GM21360 (cell line): ENCODE measurements at regions not wholly inside any gene's neighbourhood (a gene's known extent, or its start where the extent isn't known, plus 50 kb on each side); places are given as distances from the start of the nearest gene placed in this dataset.
A peak's percentile ranks its signal among the peaks of the same experiment; 100 is the strongest.
"Not testable (repeated sequence)": the region's sequence is repeated elsewhere in the genome, so short reads cannot be mapped to it uniquely, and the experiment has no call there.

ENCODE experiments used
- ATAC-seq: cut with Tn5 transposase; IDR thresholded peaks from one replicate; pipeline ENCODE4 v1.9.1; 2021; ENCODE audit warnings: mild to moderate bottlenecking, moderate library complexity; ENCODE audit not compliant: unreplicated experiment

- ATAC-seq = no peak
Observed at GRCh38 chrX:83588409-83588808, 80.3 kb downstream of the POU3F4 start.

DNA sequence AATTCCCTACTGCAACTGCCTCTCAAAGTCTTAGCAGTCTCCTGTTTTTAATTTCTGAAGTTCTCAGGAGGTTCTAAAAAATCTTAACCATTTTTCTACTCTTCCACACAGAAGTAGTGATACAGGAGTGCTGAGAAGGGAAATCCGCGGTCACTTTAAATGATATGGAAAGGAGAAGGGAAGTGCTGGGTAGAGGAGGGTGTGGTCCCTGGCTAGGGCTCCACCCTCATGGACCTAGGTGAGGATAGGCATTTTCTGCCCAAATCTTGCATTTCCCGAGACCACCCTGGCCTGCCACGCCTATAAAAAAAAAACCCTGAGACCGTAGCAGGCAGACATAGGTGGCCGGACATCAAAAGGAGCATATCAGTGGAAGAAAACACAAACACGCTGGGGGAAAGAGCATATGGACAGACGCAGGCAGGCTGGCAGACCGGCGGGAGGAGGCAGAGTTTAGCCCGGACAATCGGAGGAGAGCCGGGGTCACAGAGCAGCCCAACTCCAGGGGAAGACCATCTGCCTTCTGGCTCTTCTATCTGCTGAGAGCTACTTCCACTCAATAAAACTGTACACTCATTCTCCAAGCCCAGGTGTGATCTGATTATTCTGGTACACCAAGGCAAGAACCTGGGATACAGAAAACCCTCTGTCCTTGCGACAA is 85.7 kb downstream of the POU3F4 start:
- no peak for ATAC-seq

DNA sequence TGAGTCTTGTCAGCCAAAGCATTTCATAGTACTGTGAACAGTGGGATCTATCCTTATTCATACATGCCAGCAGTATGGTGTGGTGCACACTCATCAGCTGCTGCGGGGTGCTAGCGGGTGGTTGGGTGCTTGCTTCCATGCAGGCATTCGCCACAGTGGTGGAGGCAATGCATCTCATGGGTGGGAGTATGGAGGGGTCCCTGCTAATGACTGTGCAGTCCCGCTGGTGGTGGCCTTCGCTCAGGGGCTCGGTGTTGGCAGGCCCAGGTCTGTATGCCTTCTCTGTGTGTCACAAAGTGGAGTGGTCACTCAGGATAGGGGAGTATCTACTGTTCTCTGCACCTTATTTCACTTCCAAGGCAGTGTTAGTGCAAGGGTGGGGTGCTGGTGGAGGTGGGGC is 122.6 kb downstream of the POU3F4 start:
- ATAC-seq = no peak

- not testable (repeated sequence) for ATAC-seq
Observed at GRCh38 chrX:83649706-83650105, 141.6 kb downstream of the POU3F4 start.

- peak; percentile 87 for ATAC-seq
Observed at GRCh38 chrX:83658731-83659130, 150.6 kb downstream of the POU3F4 start.
